GM20000 (cell line): ENCODE measurements at regions not wholly inside any gene's neighbourhood (a gene's known extent, or its start where the extent isn't known, plus 50 kb on each side); places are given as distances from the start of the nearest gene placed in this dataset.

ENCODE experiments used
- DNase-seq: peaks from one replicate; pipeline ENCODE4 v3.0.0; 2012; ENCODE audit warnings: low spot score
- CTCF ChIP-seq: IDR thresholded peaks from 2 replicates; pipeline ENCODE4 v1.5.1; 2012; ENCODE audit warnings: mild to moderate bottlenecking, control low read depth; ENCODE audit errors: extremely low read depth, missing control alignments

GRCh38 chr10:62626079-62626478 lies 178.4 kb upstream of the ADO start:
- no peak for DNase-seq
- TF ChIP-seq CTCF: no peak

GRCh38 chr10:62626817-62627216 lies 177.7 kb upstream of the ADO start:
- TF ChIP-seq CTCF: no peak
- DNase-seq: no peak

- DNase-seq: no peak
- TF ChIP-seq CTCF: no peak
Observed at GRCh38 chr10:62627983-62628382, 176.5 kb upstream of the ADO start.

- no peak for TF ChIP-seq CTCF
- DNase-seq: no peak
Observed at GRCh38 chr10:62631241-62631640, 173.3 kb upstream of the ADO start.

- TF ChIP-seq CTCF: no peak
- peak; percentile 66 for DNase-seq
Observed at GRCh38 chr10:62632071-62632809, 172.3 kb upstream of the ADO start.

- TF ChIP-seq CTCF: no peak
- DNase-seq: no peak
Observed at GRCh38 chr10:62633976-62634375, 170.5 kb upstream of the ADO start.

GRCh38 chr10:62634576-62634975 lies 169.9 kb upstream of the ADO start:
- TF ChIP-seq CTCF: no peak
- DNase-seq: no peak
